ENCODE measurements at regions not wholly inside any gene's neighbourhood (a gene's known extent, or its start where the extent isn't known, plus 50 kb on each side); places are given as distances from the start of the nearest gene placed in this dataset.
"Not testable (repeated sequence)": the region's sequence is repeated elsewhere in the genome, so short reads cannot be mapped to it uniquely, and the experiment has no call there.

GRCh38 chr6:50565004-50565403, 148.3 kb upstream of the TFAP2D start:
- DNase-seq (ENCODE audit: extremely low read depth in 1 of 11, low read depth in 9 of 11, low spot score in 4 of 11): no peak

GRCh38 chr6:50571230-50571629, 142.1 kb upstream of the TFAP2D start:
- DNase-seq (ENCODE audit: extremely low read depth in 1 of 11, low read depth in 9 of 11, low spot score in 4 of 11): not testable (repeated sequence)

- no peak for DNase-seq (ENCODE audit: extremely low read depth in 1 of 11, low read depth in 9 of 11, low spot score in 4 of 11)
Observed at GRCh38 chr6:50585441-50586330, 127.6 kb upstream of the TFAP2D start.

- no peak for DNase-seq (ENCODE audit: extremely low read depth in 1 of 11, low read depth in 9 of 11, low spot score in 4 of 11)
Observed at GRCh38 chr6:50586331-50586675, 127.0 kb upstream of the TFAP2D start.

- no peak for DNase-seq (ENCODE audit: extremely low read depth in 1 of 11, low read depth in 9 of 11, low spot score in 4 of 11)
Observed at GRCh38 chr6:50589751-50590470, 123.4 kb upstream of the TFAP2D start.

- DNase-seq (ENCODE audit: extremely low read depth in 1 of 11, low read depth in 9 of 11, low spot score in 4 of 11): no peak
Observed at GRCh38 chr6:50591135-50591534, 122.2 kb upstream of the TFAP2D start.

- DNase-seq (ENCODE audit: extremely low read depth in 1 of 11, low read depth in 9 of 11, low spot score in 4 of 11): no peak
Observed at GRCh38 chr6:50600280-50600679, 113.0 kb upstream of the TFAP2D start.

- DNase-seq (ENCODE audit: extremely low read depth in 1 of 11, low read depth in 9 of 11, low spot score in 4 of 11): peak; percentile 6 to 36 (median 18)
Observed at GRCh38 chr6:50602292-50602691, 111.0 kb upstream of the TFAP2D start.

- no peak for DNase-seq (ENCODE audit: extremely low read depth in 1 of 11, low read depth in 9 of 11, low spot score in 4 of 11)
Observed at GRCh38 chr6:50608421-50608820, 104.9 kb upstream of the TFAP2D start.

- no peak for DNase-seq (ENCODE audit: extremely low read depth in 1 of 11, low read depth in 9 of 11, low spot score in 4 of 11)
Observed at GRCh38 chr6:50610562-50610961, 102.8 kb upstream of the TFAP2D start.

GRCh38 chr6:50635429-50635828, 77.9 kb upstream of the TFAP2D start:
- no peak for DNase-seq (ENCODE audit: extremely low read depth in 1 of 11, low read depth in 9 of 11, low spot score in 4 of 11)

- no peak for DNase-seq (ENCODE audit: extremely low read depth in 1 of 11, low read depth in 9 of 11, low spot score in 4 of 11)
Observed at GRCh38 chr6:50637267-50637666, 76.1 kb upstream of the TFAP2D start.

- no peak for DNase-seq (ENCODE audit: extremely low read depth in 1 of 11, low read depth in 9 of 11, low spot score in 4 of 11)
Observed at GRCh38 chr6:50649086-50649485, 64.2 kb upstream of the TFAP2D start.

- DNase-seq (ENCODE audit: extremely low read depth in 1 of 11, low read depth in 9 of 11, low spot score in 4 of 11): no peak
Observed at GRCh38 chr6:50653253-50653652, 60.1 kb upstream of the TFAP2D start.

GRCh38 chr6:50654155-50654554, 59.2 kb upstream of the TFAP2D start:
- no peak for DNase-seq (ENCODE audit: extremely low read depth in 1 of 11, low read depth in 9 of 11, low spot score in 4 of 11)

- DNase-seq (ENCODE audit: extremely low read depth in 1 of 11, low read depth in 9 of 11, low spot score in 4 of 11): no peak
Observed at GRCh38 chr6:50655848-50656453, 57.4 kb upstream of the TFAP2D start.

- DNase-seq (ENCODE audit: extremely low read depth in 1 of 11, low read depth in 9 of 11, low spot score in 4 of 11): no peak
Observed at GRCh38 chr6:50657513-50657912, 55.8 kb upstream of the TFAP2D start.

- DNase-seq (ENCODE audit: extremely low read depth in 1 of 11, low read depth in 9 of 11, low spot score in 4 of 11): no peak
Observed at GRCh38 chr6:50658561-50658960, 54.8 kb upstream of the TFAP2D start.

GRCh38 chr6:50661636-50662035, 51.7 kb upstream of the TFAP2D start:
- DNase-seq (ENCODE audit: extremely low read depth in 1 of 11, low read depth in 9 of 11, low spot score in 4 of 11): no peak
